ENCODE measurements at regions not wholly inside any gene's neighbourhood (a gene's known extent, or its start where the extent isn't known, plus 50 kb on each side); places are given as distances from the start of the nearest gene placed in this dataset.

- ChIA-PET CTCF (no interaction called here), POLR2A (ENCODE audit: low non-redundant PET) (no interaction called here)
- DNase-seq (ENCODE audit: low spot score) = no peak
- no peak overlapping the region for H3K27ac ChIP-seq
- TF ChIP-seq, protein P1, sequence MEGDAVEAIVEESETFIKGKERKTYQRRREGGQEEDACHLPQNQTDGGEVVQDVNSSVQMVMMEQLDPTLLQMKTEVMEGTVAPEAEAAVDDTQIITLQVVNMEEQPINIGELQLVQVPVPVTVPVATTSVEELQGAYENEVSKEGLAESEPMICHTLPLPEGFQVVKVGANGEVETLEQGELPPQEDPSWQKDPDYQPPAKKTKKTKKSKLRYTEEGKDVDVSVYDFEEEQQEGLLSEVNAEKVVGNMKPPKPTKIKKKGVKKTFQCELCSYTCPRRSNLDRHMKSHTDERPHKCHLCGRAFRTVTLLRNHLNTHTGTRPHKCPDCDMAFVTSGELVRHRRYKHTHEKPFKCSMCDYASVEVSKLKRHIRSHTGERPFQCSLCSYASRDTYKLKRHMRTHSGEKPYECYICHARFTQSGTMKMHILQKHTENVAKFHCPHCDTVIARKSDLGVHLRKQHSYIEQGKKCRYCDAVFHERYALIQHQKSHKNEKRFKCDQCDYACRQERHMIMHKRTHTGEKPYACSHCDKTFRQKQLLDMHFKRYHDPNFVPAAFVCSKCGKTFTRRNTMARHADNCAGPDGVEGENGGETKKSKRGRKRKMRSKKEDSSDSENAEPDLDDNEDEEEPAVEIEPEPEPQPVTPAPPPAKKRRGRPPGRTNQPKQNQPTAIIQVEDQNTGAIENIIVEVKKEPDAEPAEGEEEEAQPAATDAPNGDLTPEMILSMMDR (conservative IDR thresholded peaks at IDR 0.05; ENCODE audit: low read depth) = no peak
Measured at GRCh38 chr7:12963435-12963834, 276.0 kb downstream of the ARL4A start.

DNA sequence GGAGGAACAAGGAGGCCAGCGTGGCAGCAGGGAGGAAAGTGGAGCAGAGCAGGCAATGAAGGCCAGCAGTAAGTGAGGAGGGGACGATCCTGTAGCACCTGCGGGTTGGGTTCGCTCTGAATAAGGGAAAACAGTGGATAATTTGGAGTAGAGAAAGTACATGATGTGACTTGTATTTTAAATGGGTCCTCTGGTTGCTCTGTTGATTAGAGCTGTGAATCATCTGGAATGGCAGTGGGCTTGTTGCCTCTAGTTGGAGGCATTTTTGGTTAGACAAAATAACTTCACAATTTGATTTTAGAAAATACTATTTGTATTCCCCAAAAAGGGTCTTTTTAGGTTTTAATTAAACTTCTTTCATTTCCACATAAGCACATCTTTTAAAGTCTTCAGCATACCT is 277.4 kb downstream of the ARL4A start:
- ChIA-PET POLR2A (ENCODE audit: low non-redundant PET) (no interaction called here), CTCF (no interaction called here)
- TF ChIP-seq, protein P1 (conservative IDR thresholded peaks at IDR 0.05; ENCODE audit: low read depth) = no peak
- no peak overlapping the region for H3K27ac ChIP-seq
- peak; percentile 25 for DNase-seq (ENCODE audit: low spot score)

DNA sequence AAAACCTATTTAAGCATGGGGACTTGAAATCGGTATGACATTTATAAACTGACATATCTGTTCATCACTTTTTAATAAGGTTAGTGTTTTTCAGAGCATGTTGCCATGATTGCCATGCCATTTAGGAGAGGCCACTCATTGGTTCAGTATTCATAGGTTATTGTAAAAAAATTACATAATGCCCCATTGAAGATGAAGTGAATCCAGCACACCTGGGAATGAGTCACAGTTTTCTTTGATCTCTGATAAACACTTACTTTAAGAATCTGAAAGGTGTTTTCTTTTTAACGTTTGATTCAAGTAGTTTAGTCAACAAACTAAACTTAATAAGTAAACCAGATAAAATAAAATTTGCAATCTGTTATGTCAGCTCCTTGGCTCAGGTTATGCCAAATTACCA is 278.3 kb downstream of the ARL4A start:
- ChIA-PET POLR2A (ENCODE audit: low non-redundant PET) (no interaction called here), CTCF (no interaction called here)
- H3K27ac ChIP-seq = no peak overlapping the region
- TF ChIP-seq, protein P1 (conservative IDR thresholded peaks at IDR 0.05; ENCODE audit: low read depth) = no peak
- DNase-seq (ENCODE audit: low spot score) = peak; percentile 36

DNA sequence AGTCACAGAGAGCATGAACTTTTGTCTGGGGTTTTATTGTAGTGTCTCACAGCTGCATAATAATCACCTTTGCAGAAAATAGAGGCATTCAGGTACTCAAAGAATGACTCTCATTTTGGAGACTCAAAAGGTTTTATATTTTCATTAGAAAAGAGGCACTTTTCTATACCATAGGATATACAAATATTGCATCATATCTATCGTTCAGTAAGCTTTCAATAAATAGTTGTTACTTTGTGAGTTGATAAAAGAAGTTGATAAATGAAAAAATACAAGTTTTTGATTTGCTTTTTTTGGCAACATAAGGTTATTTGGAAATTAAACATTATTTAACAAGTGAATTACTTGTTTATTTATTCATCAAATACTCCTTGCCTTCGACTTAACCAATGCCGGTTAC is 279.9 kb downstream of the ARL4A start:
- DNase-seq (ENCODE audit: low spot score) = no peak
- H3K27ac ChIP-seq = no peak overlapping the region
- CTCF ChIA-PET = interaction anchor here (0.7 kb wide), 1 partner anchor 75 kb away, joined by 3 read pairs; no protein-coding TSS in a partner anchor
- TF ChIP-seq, protein P1 (conservative IDR thresholded peaks at IDR 0.05; ENCODE audit: low read depth) = no peak
- POLR2A ChIA-PET (ENCODE audit: low non-redundant PET) = no interaction called here

DNA sequence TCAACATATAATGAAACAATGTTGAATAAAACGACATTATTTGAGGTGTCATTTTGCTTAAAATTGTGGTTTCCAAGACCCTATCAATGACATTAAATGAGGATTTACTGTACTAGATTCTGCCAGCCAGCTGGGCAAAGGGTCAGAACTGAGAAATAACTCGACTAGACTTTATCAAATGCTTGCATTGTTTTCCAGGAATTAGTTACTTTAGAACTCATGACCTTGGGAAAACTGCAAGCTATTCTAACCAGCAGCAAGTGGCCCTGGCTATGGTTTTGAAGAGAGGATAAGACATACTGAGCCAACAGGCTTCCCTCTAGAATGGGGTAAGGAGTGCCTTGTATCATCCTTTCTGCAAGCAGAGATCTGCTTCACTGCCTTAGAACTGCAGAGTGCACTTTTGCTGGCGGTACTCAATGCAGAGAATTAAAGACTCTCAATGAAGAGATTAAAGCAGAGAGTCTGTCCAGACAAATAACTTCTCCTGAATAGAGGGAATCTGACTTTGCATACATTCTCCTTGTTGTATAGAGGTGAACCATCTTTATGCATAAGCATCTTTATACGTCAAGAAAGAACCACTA is 281.5 kb downstream of the ARL4A start:
- POLR2A ChIA-PET (ENCODE audit: low non-redundant PET) = no interaction called here
- CTCF ChIA-PET = no interaction called here
- H3K27ac ChIP-seq = no peak overlapping the region
- DNase-seq (ENCODE audit: low spot score) = no peak
- TF ChIP-seq, protein P1 (conservative IDR thresholded peaks at IDR 0.05; ENCODE audit: low read depth) = no peak

DNA sequence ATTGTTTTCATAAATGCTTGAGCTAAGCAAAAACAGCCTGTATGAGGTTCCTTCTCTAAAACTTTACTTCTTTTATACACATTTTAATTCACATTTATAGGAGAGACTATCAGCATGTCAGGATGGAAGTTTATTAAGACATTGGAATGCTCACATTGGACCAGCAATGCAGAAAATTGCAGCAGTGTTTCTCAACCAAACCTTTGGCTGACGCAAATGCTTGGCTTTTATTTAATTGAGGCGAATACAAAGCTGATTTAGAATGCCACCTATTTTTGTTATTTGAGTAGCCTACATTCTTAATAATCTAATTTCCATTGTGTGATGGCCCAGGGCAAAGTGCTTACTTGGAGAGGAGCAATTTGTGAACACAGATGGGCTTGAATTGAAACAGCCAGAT is 283.2 kb downstream of the ARL4A start:
- H3K27ac ChIP-seq = no peak overlapping the region
- TF ChIP-seq, protein P1 (conservative IDR thresholded peaks at IDR 0.05; ENCODE audit: low read depth) = no peak
- DNase-seq (ENCODE audit: low spot score) = no peak
- ChIA-PET POLR2A (ENCODE audit: low non-redundant PET) (no interaction called here), CTCF (no interaction called here)

Measured in RWPE1 (cell line).